ENCODE measurements at regions not wholly inside any gene's neighbourhood (a gene's known extent, or its start where the extent isn't known, plus 50 kb on each side); places are given as distances from the start of the nearest gene placed in this dataset.

DNA sequence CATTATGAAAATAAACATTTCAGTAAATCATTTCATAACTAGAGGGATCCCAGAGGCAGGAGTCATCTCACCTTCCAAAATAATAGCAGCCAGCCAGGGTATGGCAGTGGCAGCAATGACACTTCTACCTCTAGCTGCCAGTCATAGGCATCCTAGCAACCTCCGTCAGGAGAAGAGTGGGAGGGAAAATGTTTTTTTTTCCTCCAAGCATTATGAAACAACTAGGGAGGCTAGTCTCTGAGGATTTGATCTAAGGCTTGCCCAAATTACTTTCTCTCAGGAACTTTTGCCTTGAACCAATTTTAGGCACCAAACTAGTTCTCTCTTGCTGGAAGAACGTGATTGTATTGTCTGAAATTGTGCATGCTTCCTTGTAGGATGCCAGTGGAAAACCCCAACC, 208.7 kb upstream of the PREP start:
- TF ChIP-seq, protein P1, sequence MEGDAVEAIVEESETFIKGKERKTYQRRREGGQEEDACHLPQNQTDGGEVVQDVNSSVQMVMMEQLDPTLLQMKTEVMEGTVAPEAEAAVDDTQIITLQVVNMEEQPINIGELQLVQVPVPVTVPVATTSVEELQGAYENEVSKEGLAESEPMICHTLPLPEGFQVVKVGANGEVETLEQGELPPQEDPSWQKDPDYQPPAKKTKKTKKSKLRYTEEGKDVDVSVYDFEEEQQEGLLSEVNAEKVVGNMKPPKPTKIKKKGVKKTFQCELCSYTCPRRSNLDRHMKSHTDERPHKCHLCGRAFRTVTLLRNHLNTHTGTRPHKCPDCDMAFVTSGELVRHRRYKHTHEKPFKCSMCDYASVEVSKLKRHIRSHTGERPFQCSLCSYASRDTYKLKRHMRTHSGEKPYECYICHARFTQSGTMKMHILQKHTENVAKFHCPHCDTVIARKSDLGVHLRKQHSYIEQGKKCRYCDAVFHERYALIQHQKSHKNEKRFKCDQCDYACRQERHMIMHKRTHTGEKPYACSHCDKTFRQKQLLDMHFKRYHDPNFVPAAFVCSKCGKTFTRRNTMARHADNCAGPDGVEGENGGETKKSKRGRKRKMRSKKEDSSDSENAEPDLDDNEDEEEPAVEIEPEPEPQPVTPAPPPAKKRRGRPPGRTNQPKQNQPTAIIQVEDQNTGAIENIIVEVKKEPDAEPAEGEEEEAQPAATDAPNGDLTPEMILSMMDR (conservative IDR thresholded peaks at IDR 0.05) = no peak
- TF ChIP-seq EZH2 (IDR thresholded peaks at IDR 0.05; ENCODE audit: low read depth) = no peak

All from PC-9 (cell line).